NT2/D1 (cell line): ENCODE measurements at regions not wholly inside any gene's neighbourhood (a gene's known extent, or its start where the extent isn't known, plus 50 kb on each side); places are given as distances from the start of the nearest gene placed in this dataset.

Experiments used
- DNase-seq: peaks from one replicate; pipeline ENCODE4 v3.0.0-alpha.2; 2011; ENCODE audit warnings: low read depth, low spot score
- H3K27me3 ChIP-seq: 2 replicates; pipeline ENCODE4 v1.6.0; 2011; ENCODE audit warnings: mild to moderate bottlenecking; ENCODE audit not compliant: insufficient read length, insufficient read depth
- H3K36me3 ChIP-seq: 2 replicates; pipeline ENCODE4 v1.6.1; 2011; ENCODE audit warnings: mild to moderate bottlenecking, low read length, mixed read lengths; ENCODE audit not compliant: insufficient read depth, insufficient read length
- H3K4me1 ChIP-seq: 2 replicates; pipeline ENCODE4 v1.5.1; 2011; ENCODE audit not compliant: insufficient read depth, insufficient read length
- H3K4me3 ChIP-seq: 2 replicates; pipeline ENCODE4 v1.5.1; 2011; ENCODE audit warnings: low read depth; ENCODE audit not compliant: insufficient read length
- H3K9ac ChIP-seq: 2 replicates; pipeline ENCODE4 v1.6.0; 2011; ENCODE audit warnings: low read depth; ENCODE audit not compliant: insufficient read length
- H3K9me3 ChIP-seq: 2 replicates; pipeline ENCODE4 v1.5.1; 2011; ENCODE audit warnings: mild to moderate bottlenecking, low read length; ENCODE audit not compliant: insufficient read depth
- SUZ12 ChIP-seq: IDR thresholded peaks from 2 replicates; pipeline ENCODE4 v1.6.1; 2011; ENCODE audit not compliant: insufficient read length, insufficient read depth; ENCODE audit errors: extremely low read depth
- YY1 ChIP-seq: IDR thresholded peaks from 2 replicates; pipeline ENCODE4 v1.6.1; 2011; ENCODE audit not compliant: insufficient read length, insufficient read depth
- ZNF274 ChIP-seq: IDR thresholded peaks from 2 replicates; pipeline ENCODE4 v1.6.1; 2011; ENCODE audit warnings: mild to moderate bottlenecking, low read depth, low read length

DNA sequence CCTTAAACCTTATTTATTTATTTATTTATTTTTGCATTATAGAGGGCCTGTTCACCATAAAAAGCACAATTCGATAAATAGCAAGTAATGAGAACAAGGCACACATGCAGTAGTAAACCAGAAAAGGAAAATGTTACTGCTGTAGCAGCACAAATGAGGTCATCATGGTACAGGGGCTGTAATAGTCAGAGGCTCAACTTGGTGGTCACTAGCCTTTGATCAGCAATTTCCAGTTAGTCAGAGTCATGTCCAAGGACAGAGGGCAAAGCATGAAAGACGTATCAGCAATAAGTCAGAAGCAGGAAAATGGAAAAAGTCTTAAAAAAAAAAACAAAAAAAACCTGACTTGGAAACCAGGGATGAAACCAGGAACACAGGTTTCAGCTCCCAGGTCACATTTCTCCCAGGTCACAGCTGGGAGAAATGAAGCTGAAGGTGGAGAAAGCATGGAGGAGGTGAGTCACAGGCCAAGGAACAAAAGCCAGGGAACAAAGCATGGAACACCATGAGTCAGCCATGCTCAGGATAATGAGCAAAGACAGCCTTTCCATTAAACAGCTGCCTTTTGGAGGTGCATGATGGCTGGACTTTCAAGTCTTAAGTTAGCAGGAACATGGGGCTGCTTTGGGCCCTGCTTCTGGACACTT lies 556.3 kb downstream of the LTN1 start:
- TF ChIP-seq YY1: no peak
- TF ChIP-seq SUZ12: no peak
- no peak for TF ChIP-seq ZNF274

DNA sequence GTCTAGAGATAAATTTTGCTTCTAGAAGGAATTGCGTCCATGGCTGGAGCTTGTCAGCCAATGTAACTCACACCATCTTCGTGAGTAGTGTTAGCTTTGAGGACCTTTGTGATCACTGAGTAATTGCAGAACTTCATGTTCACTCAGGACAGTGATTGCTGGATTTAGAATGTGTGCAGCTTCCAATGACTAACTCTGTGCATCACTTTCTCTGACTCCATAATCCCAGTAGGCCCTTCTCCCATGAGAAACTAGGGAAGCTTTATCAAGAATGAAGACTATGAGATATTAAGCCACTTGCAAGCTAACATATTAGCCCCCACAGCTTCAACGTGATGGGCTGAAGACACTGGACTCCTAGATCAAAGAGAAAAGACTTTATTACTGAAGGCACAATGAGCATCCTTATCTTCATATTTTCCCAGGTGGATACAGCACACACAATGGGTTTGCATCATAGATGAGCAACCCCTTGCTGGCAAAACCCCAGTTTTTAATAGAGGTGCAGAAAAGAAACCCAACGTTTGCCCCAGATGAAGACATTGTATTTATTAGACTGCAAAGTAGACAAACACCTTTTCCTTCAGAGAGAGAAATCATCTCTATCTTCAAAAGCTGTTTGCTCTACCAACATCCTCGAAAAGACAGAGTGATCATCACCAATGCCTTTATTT lies 561.0 kb downstream of the LTN1 start:
- no peaks in the 10 kb centered on the region for H3K9me3 ChIP-seq
- H3K9ac ChIP-seq: no peak overlapping the region
- no peaks in the 10 kb centered on the region for H3K27me3 ChIP-seq
- no peaks in the 10 kb centered on the region for H3K4me1 ChIP-seq
- no peaks in the 10 kb centered on the region for H3K36me3 ChIP-seq
- DNase-seq: no peak
- H3K4me3 ChIP-seq: no peak overlapping the region
- TF ChIP-seq YY1 (no peak), SUZ12 (no peak), ZNF274 (no peak)

More for the DNA sequence above, 556.3 kb downstream of the LTN1 start:
- Histone ChIP-seq H3K9me3 (no peaks in the 10 kb centered on the region), H3K4me1 (no peaks in the 10 kb centered on the region), H3K36me3 (no peaks in the 10 kb centered on the region), H3K27me3 (no peaks in the 10 kb centered on the region), H3K9ac (no peak overlapping the region), H3K4me3 (no peak overlapping the region)
- peak; percentile 15 for DNase-seq

DNA sequence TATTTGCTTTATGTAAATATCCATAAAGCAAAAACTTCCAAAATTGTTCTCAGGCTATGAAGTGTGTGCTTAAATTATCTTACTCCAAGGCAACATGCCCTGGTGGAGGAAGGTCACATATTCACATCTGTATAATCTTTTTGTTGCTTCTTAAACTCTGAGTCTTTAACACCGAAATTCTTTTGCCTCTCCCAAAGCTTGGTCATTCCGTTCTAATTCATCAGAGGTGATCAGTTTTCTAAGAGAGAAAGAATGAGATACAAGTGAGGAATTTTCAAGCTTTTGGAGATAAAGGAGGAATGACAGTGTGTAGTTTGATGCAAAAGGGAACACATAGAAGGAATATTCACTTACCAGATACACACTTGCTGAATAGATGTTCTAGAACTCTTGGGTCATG lies 561.7 kb downstream of the LTN1 start:
- H3K4me3 ChIP-seq: no peak overlapping the region
- no peak for DNase-seq
- TF ChIP-seq SUZ12: no peak
- TF ChIP-seq YY1: no peak
- no peak for TF ChIP-seq ZNF274
- no peaks in the 10 kb centered on the region for H3K36me3 ChIP-seq
- no peak overlapping the region for H3K9ac ChIP-seq
- H3K4me1 ChIP-seq: no peaks in the 10 kb centered on the region
- H3K27me3 ChIP-seq: no peaks in the 10 kb centered on the region
- H3K9me3 ChIP-seq: no peaks in the 10 kb centered on the region

GRCh38 chr21:28429161-28429560 lies 563.5 kb downstream of the LTN1 start:
- Histone ChIP-seq H3K4me3 (no peak overlapping the region), H3K9ac (no peak overlapping the region), H3K27me3 (no peaks in the 10 kb centered on the region), H3K4me1 (no peaks in the 10 kb centered on the region), H3K36me3 (no peaks in the 10 kb centered on the region), H3K9me3 (no peaks in the 10 kb centered on the region)
- no peak for DNase-seq
- TF ChIP-seq YY1: no peak
- no peak for TF ChIP-seq ZNF274
- no peak for TF ChIP-seq SUZ12

GRCh38 chr21:28427394-28428022 lies 565.2 kb downstream of the LTN1 start:
- Histone ChIP-seq H3K9ac (no peak overlapping the region), H3K4me1 (no peaks in the 10 kb centered on the region), H3K36me3 (no peaks in the 10 kb centered on the region), H3K9me3 (no peaks in the 10 kb centered on the region), H3K27me3 (no peaks in the 10 kb centered on the region), H3K4me3 (no peak overlapping the region)
- DNase-seq: no peak
- TF ChIP-seq ZNF274 (no peak), YY1 (no peak), SUZ12 (no peak)

DNA sequence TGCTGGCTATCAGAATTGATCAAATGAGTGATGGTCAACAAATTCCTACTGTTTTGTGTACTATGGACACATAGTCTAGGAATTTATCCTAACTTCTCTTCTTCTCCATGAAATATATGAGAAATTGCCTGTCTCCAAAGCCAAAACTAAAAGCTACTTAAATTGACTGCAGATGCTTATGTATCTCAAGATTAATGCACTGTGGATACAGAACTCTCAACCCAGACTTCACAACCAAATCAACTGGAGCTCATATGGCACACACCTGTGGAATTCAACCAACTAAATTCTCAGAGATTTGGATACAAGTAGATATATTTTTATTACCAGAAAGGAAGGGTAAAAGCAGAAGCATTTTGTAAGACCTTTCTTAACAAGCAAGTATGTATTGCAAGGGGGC lies 566.1 kb downstream of the LTN1 start:
- H3K9me3 ChIP-seq: no peaks in the 10 kb centered on the region
- H3K9ac ChIP-seq: no peak overlapping the region
- H3K36me3 ChIP-seq: no peaks in the 10 kb centered on the region
- DNase-seq: no peak
- TF ChIP-seq YY1: no peak
- H3K4me3 ChIP-seq: no peak overlapping the region
- H3K27me3 ChIP-seq: no peaks in the 10 kb centered on the region
- no peaks in the 10 kb centered on the region for H3K4me1 ChIP-seq

DNA sequence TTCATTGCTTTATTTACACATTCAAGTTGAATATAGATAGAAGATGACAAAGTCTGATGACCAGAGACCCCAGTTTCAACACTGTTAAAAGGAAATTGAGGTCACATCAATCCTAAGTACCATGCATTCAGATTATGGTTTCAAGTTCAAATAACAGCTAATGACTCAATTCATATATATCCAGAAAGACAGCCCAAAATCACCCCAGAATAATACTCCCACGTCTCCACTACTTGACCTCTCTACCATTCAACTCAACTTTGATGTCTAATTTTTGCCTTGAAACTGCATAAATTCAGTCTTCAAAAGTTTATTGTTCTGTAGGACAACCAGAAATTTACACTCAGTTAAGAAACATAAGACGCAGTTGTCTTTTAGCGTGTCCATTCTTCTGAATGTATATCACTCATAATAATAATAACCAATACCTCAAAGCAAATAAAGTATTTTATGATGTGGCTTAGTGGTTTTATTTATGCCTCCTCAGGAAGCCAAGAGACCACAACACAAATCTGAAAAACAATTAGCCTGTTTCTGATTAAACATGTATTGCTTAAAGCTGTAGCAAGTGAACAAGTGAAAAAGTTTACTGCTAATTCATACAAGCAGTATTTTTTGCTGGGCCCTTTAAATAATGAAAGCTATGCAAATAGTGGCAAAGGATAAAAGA lies 569.0 kb downstream of the LTN1 start:
- DNase-seq: no peak
- Histone ChIP-seq H3K27me3 (no peaks in the 10 kb centered on the region), H3K9ac (no peak overlapping the region), H3K9me3 (no peaks in the 10 kb centered on the region), H3K4me3 (no peak overlapping the region), H3K36me3 (no peaks in the 10 kb centered on the region), H3K4me1 (no peaks in the 10 kb centered on the region)
- TF ChIP-seq SUZ12: no peak
